Mesenchymal stem cell (in vitro differentiated cells and primary cell): ENCODE measurements at regions not wholly inside any gene's neighbourhood (a gene's known extent, or its start where the extent isn't known, plus 50 kb on each side); places are given as distances from the start of the nearest gene placed in this dataset.

Source experiments
- DNase-seq: peaks from one replicate; pipeline ENCODE4 v3.0.0-alpha.2; 2013
- H2AFZ ChIP-seq: one replicate; pipeline ENCODE4 v1.6.1; 2013; ENCODE audit warnings: low read depth, mild to moderate bottlenecking, control low read depth, inconsistent platforms, low read length, moderate library complexity
- H2AK5ac ChIP-seq: 2 replicates; pipeline ENCODE4 v1.6.1; 2013; ENCODE audit warnings: low read length, moderate library complexity, mild to moderate bottlenecking, inconsistent platforms; ENCODE audit not compliant: severe bottlenecking
- H2BK120ac ChIP-seq: one replicate; pipeline ENCODE4 v1.6.1; 2013; ENCODE audit warnings: low read depth, mild to moderate bottlenecking, inconsistent platforms, low read length, moderate library complexity
- H2BK12ac ChIP-seq, 2 experiments: one replicate each; pipeline ENCODE4 v1.6.1; 2013; ENCODE audit warnings: inconsistent platforms in 2 of 2, low read length in 2 of 2, mild to moderate bottlenecking in 2 of 2, moderate library complexity in 2 of 2, control low read depth in 1 of 2
- H2BK15ac ChIP-seq: one replicate; pipeline ENCODE4 v1.6.1; 2013; ENCODE audit warnings: mild to moderate bottlenecking, low read depth, inconsistent platforms; ENCODE audit not compliant: poor library complexity, severe bottlenecking
- H2BK5ac ChIP-seq: 2 replicates; pipeline ENCODE4 v1.6.1; 2013; ENCODE audit warnings: low read depth, mild to moderate bottlenecking, low read length, control low read depth, inconsistent platforms; ENCODE audit not compliant: poor library complexity, severe bottlenecking
- H3K14ac ChIP-seq, 2 experiments: one replicate each; pipeline ENCODE4 v1.6.1; 2013; ENCODE audit warnings: inconsistent platforms in 2 of 2, low read length in 2 of 2, control low read depth in 1 of 2, mild to moderate bottlenecking in 1 of 2, moderate library complexity in 1 of 2
- H3K18ac ChIP-seq, 2 experiments: one replicate each; pipeline ENCODE4 v1.6.1; 2013; ENCODE audit warnings: inconsistent platforms in 2 of 2, low read length in 2 of 2, control low read depth in 1 of 2, low read depth in 1 of 2, mild to moderate bottlenecking in 1 of 2
- H3K23ac ChIP-seq, 2 experiments: one replicate each; pipeline ENCODE4 v1.6.1; 2013; ENCODE audit warnings: inconsistent platforms in 2 of 2, low read length in 2 of 2, mild to moderate bottlenecking in 2 of 2, moderate library complexity in 2 of 2, control low read depth in 1 of 2
- H3K27ac ChIP-seq: 2 replicates; pipeline ENCODE4 v1.5.1; 2013; ENCODE audit warnings: mild to moderate bottlenecking, moderate library complexity, low read length, control low read depth, inconsistent platforms; ENCODE audit not compliant: poor library complexity, severe bottlenecking
- H3K27me3 ChIP-seq, 2 experiments: 2 replicates each; pipeline versions ENCODE4 v1.6.1 to v1.7.0; 2013; ENCODE audit warnings: low read length in 2 of 2, mild to moderate bottlenecking in 2 of 2, moderate library complexity in 2 of 2, control low read depth in 1 of 2, inconsistent platforms in 1 of 2; ENCODE audit not compliant: control insufficient read depth in 1 of 2, insufficient read depth in 1 of 2
- H3K36me3 ChIP-seq, 2 experiments: 2 replicates each; pipeline versions ENCODE4 v1.6.1 to v1.7.0; 2013; ENCODE audit warnings: low read length in 2 of 2, control low read depth in 1 of 2, inconsistent platforms in 1 of 2, low read depth in 1 of 2, mild to moderate bottlenecking in 1 of 2; ENCODE audit not compliant: insufficient read depth in 2 of 2, control insufficient read depth in 1 of 2
- H3K4ac ChIP-seq, 2 experiments: one replicate each; pipeline ENCODE4 v1.6.1; 2013; ENCODE audit warnings: inconsistent platforms in 2 of 2, low read length in 2 of 2, mild to moderate bottlenecking in 2 of 2, moderate library complexity in 2 of 2, control low read depth in 1 of 2, low read depth in 1 of 2
- H3K4me1 ChIP-seq: 2 replicates; pipeline ENCODE4 v1.6.1; 2013; ENCODE audit warnings: low read depth, low read length, control low read depth; ENCODE audit not compliant: control insufficient read depth, insufficient read depth
- H3K4me2 ChIP-seq: 2 replicates; pipeline ENCODE4 v1.6.1; 2013; ENCODE audit warnings: low read length, mild to moderate bottlenecking, inconsistent platforms; ENCODE audit not compliant: poor library complexity, severe bottlenecking
- H3K4me3 ChIP-seq, 2 experiments: 2 replicates each; pipeline versions ENCODE4 v1.5.1 to v1.7.0; 2013; ENCODE audit warnings: low read length in 2 of 2, mild to moderate bottlenecking in 2 of 2, control low read depth in 1 of 2, low read depth in 1 of 2; ENCODE audit not compliant: insufficient read depth in 1 of 2
- H3K79me1 ChIP-seq: replicated peaks from 2 replicates; pipeline ENCODE4 v1.6.1; 2013; ENCODE audit warnings: mild to moderate bottlenecking, control low read depth, low read length, inconsistent platforms; ENCODE audit not compliant: poor library complexity, severe bottlenecking
- H3K9ac ChIP-seq: 2 replicates; pipeline ENCODE4 v1.7.0; 2013; ENCODE audit warnings: mild to moderate bottlenecking, low read length, moderate library complexity
- H3K9me3 ChIP-seq: 2 replicates; pipeline ENCODE4 v1.7.0; 2013; ENCODE audit warnings: mild to moderate bottlenecking, low read length; ENCODE audit not compliant: control insufficient read depth
- H4K8ac ChIP-seq: one replicate; pipeline ENCODE4 v1.6.1; 2013; ENCODE audit warnings: inconsistent platforms, mild to moderate bottlenecking, low read length, moderate library complexity
- H4K91ac ChIP-seq: one replicate; pipeline ENCODE4 v1.6.1; 2013; ENCODE audit warnings: mild to moderate bottlenecking, low read length, inconsistent platforms
- WGBS: methylation state at CpG from one replicate; pipeline ENCODE4 v1.1.7; 2013; ENCODE audit warnings: mixed read lengths; 5-methylcytosine and 5-hydroxymethylcytosine counted together

GRCh38 chr12:84638811-84639368 is 273.7 kb downstream of the SLC6A15 start:
- WGBS = 73% methylated on average over 1 of the region's 2 CpGs
- Histone ChIP-seq H3K4ac (no peak overlapping the region), H2BK15ac (no peak overlapping the region), H3K4me2 (no peak overlapping the region), H3K36me3 (no peaks in the 10 kb centered on the region), H2AFZ (no peak overlapping the region), H3K9ac (no peak overlapping the region), H2BK120ac (no peak overlapping the region), H3K79me1 (no peaks in the 10 kb centered on the region), H3K27me3 (no peaks in the 10 kb centered on the region), H2BK12ac (no peak overlapping the region), H3K23ac (no peak overlapping the region), H3K27ac (no peak overlapping the region), H3K4me1 (no peaks in the 10 kb centered on the region), H4K91ac (no peak overlapping the region), H3K4me3 (no peak overlapping the region), H3K14ac (no peak overlapping the region), H2BK5ac (no peak overlapping the region), H3K9me3 (no peaks in the 10 kb centered on the region), H3K18ac (no peak overlapping the region), H4K8ac (no peak overlapping the region), H2AK5ac (no peak overlapping the region)
- DNase-seq = peak; percentile 19

GRCh38 chr12:84637926-84638325 is 274.7 kb downstream of the SLC6A15 start:
- Histone ChIP-seq H2BK12ac (peak overlapping the region in 1 of 2 experiments; percentile 54), H3K18ac (no peak overlapping the region), H3K4me2 (no peak overlapping the region), H2AK5ac (no peak overlapping the region), H3K27ac (peak overlapping the region; percentile 61), H3K4me3 (no peak overlapping the region), H2BK15ac (no peak overlapping the region), H3K36me3 (no peaks in the 10 kb centered on the region), H4K91ac (no peak overlapping the region), H3K4ac (no peak overlapping the region), H2BK5ac (peak overlapping the region; percentile 73), H3K9me3 (no peaks in the 10 kb centered on the region), H3K27me3 (no peaks in the 10 kb centered on the region), H3K79me1 (no peaks in the 10 kb centered on the region), H3K23ac (no peak overlapping the region), H3K4me1 (no peaks in the 10 kb centered on the region), H2BK120ac (no peak overlapping the region), H2AFZ (no peak overlapping the region), H3K14ac (no peak overlapping the region), H3K9ac (no peak overlapping the region), H4K8ac (no peak overlapping the region)
- peak; percentile 35 for DNase-seq

GRCh38 chr12:84636801-84637290 is 275.8 kb downstream of the SLC6A15 start:
- Histone ChIP-seq H2AK5ac (no peak overlapping the region), H2BK120ac (no peak overlapping the region), H4K91ac (no peak overlapping the region), H4K8ac (no peak overlapping the region), H2BK12ac (no peak overlapping the region), H3K27me3 (no peaks in the 10 kb centered on the region), H3K27ac (peak overlapping the region; percentile 17), H3K4me3 (no peak overlapping the region), H3K36me3 (no peaks in the 10 kb centered on the region), H3K23ac (no peak overlapping the region), H3K9ac (no peak overlapping the region), H2AFZ (no peak overlapping the region), H2BK15ac (no peak overlapping the region), H3K18ac (no peak overlapping the region), H3K9me3 (no peaks in the 10 kb centered on the region), H3K14ac (no peak overlapping the region), H3K4me2 (no peak overlapping the region), H2BK5ac (no peak overlapping the region), H3K79me1 (no peaks in the 10 kb centered on the region), H3K4me1 (no peaks in the 10 kb centered on the region), H3K4ac (no peak overlapping the region)
- no peak for DNase-seq

- Histone ChIP-seq H2AK5ac (no peak overlapping the region), H3K23ac (no peak overlapping the region), H2AFZ (no peak overlapping the region), H2BK15ac (no peak overlapping the region), H3K36me3 (no peaks in the 10 kb centered on the region), H3K14ac (no peak overlapping the region), H3K79me1 (no peaks in the 10 kb centered on the region), H3K4me1 (no peaks in the 10 kb centered on the region), H3K27me3 (no peaks in the 10 kb centered on the region), H4K8ac (no peak overlapping the region), H4K91ac (no peak overlapping the region), H3K9me3 (no peaks in the 10 kb centered on the region), H3K18ac (no peak overlapping the region), H2BK120ac (no peak overlapping the region), H3K4ac (no peak overlapping the region), H3K4me3 (no peak overlapping the region), H3K27ac (no peak overlapping the region), H2BK5ac (no peak overlapping the region), H3K9ac (no peak overlapping the region), H2BK12ac (no peak overlapping the region), H3K4me2 (no peak overlapping the region)
- no peak for DNase-seq
- 96% methylated on average over 3 of the region's 4 CpGs for WGBS
These were observed 278.1 kb downstream of the SLC6A15 start for GRCh38 chr12:84634526-84634925.
